Cardiac muscle cell (in vitro differentiated cells and primary cell): ENCODE measurements at regions not wholly inside any gene's neighbourhood (a gene's known extent, or its start where the extent isn't known, plus 50 kb on each side); places are given as distances from the start of the nearest gene placed in this dataset.
"Not testable (repeated sequence)": the region's sequence is repeated elsewhere in the genome, so short reads cannot be mapped to it uniquely, and the experiment has no call there.

ENCODE experiments used
- DNase-seq, 2 donors: peaks; one replicate each; pipeline versions ENCODE4 v3.0.0 to v3.0.0-alpha.2; 2010 to 2017; ENCODE audit warnings: low read depth in 1 of 2, low spot score in 1 of 2
- H3K27ac ChIP-seq: fragments of 200-600 bp; sonication (generic); 2 replicates; pipeline ENCODE4 v1.5.1; 2016
- H3K27me3 ChIP-seq: fragments of 200-600 bp; sonication (generic); 2 replicates; pipeline ENCODE4 v1.6.0; 2016; ENCODE audit warnings: control low read depth
- H3K36me3 ChIP-seq: fragments of 200-600 bp; sonication (generic); 2 replicates; pipeline ENCODE4 v1.5.1; 2016; ENCODE audit warnings: control low read depth
- H3K4me1 ChIP-seq: fragments of 200-600 bp; sonication (generic); 2 replicates; pipeline ENCODE4 v1.8.1; 2017; ENCODE audit warnings: low read depth, mild to moderate bottlenecking, mixed run types
- H3K4me3 ChIP-seq: fragments of 200-600 bp; sonication (generic); 2 replicates; pipeline ENCODE4 v1.5.1; 2016; ENCODE audit warnings: mild to moderate bottlenecking
- H3K9me3 ChIP-seq: fragments of 200-600 bp; sonication (generic); 2 replicates; pipeline ENCODE4 v1.5.1; 2017; ENCODE audit warnings: low read depth, mild to moderate bottlenecking, control low read depth
- TF ChIP-seq, protein P1 (sequence below): IDR thresholded peaks from 2 replicates; pipeline ENCODE4 v1.5.1; 2012; ENCODE audit warnings: low read depth, mild to moderate bottlenecking, low read length

DNA sequence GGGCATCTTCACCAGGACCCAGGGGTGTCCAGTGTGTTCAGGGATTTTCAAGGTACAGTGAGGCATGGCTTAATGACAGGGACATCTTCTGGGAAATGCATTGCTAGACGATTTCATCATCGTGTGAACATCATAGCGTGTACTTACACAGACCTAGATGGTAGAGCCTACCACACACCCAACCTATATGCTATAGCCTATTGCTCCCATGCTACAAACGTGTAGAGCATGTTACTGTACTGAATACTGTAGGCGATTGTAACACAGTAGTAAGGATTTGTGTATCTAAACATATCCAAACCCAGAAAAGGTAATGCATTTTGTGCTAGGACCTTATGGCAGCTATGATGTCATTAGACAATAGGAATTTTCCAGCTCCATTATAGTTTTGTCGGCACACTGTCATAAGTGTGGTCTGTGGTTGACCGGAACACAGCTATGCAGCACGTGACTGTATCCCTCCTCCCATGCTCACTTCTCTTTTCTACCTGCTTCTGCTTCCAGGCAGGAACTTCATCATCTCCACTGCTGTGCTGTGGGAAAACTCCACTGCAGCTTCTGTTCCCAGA lies 416.2 kb upstream of the NFE2L3 start:
- H3K27me3 ChIP-seq = no peaks in the 10 kb centered on the region
- H3K4me3 ChIP-seq = no peak overlapping the region
- no peaks in the 10 kb centered on the region for H3K9me3 ChIP-seq
- H3K36me3 ChIP-seq = no peaks in the 10 kb centered on the region
- no peak for DNase-seq
- H3K27ac ChIP-seq = no peak overlapping the region
- TF ChIP-seq, protein P1, sequence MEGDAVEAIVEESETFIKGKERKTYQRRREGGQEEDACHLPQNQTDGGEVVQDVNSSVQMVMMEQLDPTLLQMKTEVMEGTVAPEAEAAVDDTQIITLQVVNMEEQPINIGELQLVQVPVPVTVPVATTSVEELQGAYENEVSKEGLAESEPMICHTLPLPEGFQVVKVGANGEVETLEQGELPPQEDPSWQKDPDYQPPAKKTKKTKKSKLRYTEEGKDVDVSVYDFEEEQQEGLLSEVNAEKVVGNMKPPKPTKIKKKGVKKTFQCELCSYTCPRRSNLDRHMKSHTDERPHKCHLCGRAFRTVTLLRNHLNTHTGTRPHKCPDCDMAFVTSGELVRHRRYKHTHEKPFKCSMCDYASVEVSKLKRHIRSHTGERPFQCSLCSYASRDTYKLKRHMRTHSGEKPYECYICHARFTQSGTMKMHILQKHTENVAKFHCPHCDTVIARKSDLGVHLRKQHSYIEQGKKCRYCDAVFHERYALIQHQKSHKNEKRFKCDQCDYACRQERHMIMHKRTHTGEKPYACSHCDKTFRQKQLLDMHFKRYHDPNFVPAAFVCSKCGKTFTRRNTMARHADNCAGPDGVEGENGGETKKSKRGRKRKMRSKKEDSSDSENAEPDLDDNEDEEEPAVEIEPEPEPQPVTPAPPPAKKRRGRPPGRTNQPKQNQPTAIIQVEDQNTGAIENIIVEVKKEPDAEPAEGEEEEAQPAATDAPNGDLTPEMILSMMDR = no peak
- H3K4me1 ChIP-seq = peaks cover 11% of the 10 kb centered on the region

DNA sequence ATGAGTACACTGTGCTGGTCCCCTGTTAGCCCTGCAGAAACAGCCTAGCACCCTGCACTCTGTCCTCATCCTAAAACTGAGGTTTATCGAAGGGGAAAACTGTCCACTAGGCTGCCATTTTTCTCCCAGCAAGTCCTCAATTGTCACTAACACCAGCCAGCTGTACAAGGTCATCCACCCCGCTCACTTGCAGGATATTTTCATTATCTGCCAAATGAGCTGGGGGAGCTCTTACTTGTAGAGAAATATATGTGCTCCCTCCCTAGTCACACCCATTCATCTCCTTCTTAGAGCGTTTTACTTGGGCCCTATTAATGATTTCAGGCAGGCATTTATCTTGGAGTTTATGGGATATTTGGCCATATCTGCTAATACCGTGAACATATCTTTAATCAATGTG lies 413.5 kb upstream of the NFE2L3 start:
- DNase-seq = no peak
- H3K27me3 ChIP-seq = no peaks in the 10 kb centered on the region
- TF ChIP-seq, protein P1 = no peak
- H3K9me3 ChIP-seq = no peaks in the 10 kb centered on the region
- H3K4me3 ChIP-seq = no peak overlapping the region
- H3K27ac ChIP-seq = no peak overlapping the region
- H3K36me3 ChIP-seq = no peaks in the 10 kb centered on the region
- peaks cover 18% of the 10 kb centered on the region for H3K4me1 ChIP-seq

GRCh38 chr7:25739143-25739542 lies 412.9 kb upstream of the NFE2L3 start:
- peaks cover 18% of the 10 kb centered on the region for H3K4me1 ChIP-seq
- no peaks in the 10 kb centered on the region for H3K9me3 ChIP-seq
- no peaks in the 10 kb centered on the region for H3K36me3 ChIP-seq
- TF ChIP-seq, protein P1 = no peak
- no peak for DNase-seq
- no peak overlapping the region for H3K4me3 ChIP-seq
- no peaks in the 10 kb centered on the region for H3K27me3 ChIP-seq
- H3K27ac ChIP-seq = no peak overlapping the region

DNA sequence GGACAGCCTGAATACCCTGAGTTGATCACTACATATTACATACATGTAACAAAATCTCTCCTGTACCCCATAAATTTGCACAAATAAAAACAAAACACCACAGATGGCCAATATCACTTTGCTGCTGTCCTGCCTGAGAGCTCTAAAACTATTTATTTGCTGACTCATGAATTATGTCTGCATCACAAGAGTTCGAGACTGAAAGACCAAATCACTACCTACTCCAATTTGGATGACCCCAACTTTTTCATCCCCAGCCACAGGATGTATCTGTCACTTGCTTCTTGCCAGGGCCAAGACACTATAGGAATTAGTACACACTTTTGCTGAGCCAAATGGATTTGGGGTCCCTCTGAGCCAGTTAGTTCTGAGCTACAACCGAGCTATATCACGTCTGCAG lies 409.7 kb upstream of the NFE2L3 start:
- Histone ChIP-seq H3K9me3 (no peaks in the 10 kb centered on the region), H3K36me3 (no peaks in the 10 kb centered on the region), H3K4me3 (no peak overlapping the region), H3K27me3 (no peaks in the 10 kb centered on the region), H3K4me1 (peaks cover 8% of the 10 kb centered on the region), H3K27ac (no peak overlapping the region)
- TF ChIP-seq, protein P1 = no peak
- DNase-seq = no peak

GRCh38 chr7:25743670-25744451 lies 408.1 kb upstream of the NFE2L3 start:
- not testable (repeated sequence) for H3K36me3 ChIP-seq, H3K4me1 ChIP-seq, H3K4me3 ChIP-seq, DNase-seq, H3K27me3 ChIP-seq, H3K9me3 ChIP-seq, H3K27ac ChIP-seq

DNA sequence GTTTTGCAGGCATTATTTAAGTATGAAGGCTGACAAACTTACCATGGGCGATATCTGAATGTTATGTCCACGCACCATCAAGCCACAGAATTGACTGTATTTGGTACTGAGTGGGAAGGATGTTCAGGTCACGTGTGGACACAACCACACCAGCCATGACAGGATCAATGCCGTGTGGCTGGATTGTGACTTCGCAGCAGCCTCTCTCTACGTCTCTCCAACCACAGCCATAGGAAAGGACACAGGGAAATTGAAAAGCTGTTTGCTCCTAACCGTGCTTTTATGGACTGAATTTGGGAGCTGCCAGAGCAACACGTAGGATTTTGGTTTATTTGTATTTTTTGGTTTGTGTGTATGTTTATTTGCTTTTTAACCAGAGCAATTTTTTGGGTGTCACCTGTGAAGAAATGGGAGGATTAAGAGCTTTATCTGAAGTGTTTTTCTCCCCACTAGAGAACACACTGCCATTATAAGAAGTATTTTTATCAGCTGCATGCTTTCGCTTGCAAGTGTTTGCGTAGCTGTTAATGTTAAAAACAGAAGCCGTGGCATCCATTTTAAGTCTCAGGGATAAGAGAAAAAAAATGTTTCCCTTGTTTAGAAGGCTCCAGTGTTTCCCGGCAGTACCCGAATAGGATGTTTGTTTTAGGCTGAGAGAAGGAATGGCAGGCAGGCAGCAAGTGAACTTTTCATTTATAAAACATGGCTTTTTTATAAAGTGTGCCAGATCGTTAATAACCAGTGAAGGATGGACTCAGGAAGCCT lies 401.1 kb upstream of the NFE2L3 start:
- Histone ChIP-seq H3K36me3 (no peaks in the 10 kb centered on the region), H3K4me1 (peaks cover 39% of the 10 kb centered on the region), H3K9me3 (no peaks in the 10 kb centered on the region), H3K4me3 (no peak overlapping the region), H3K27me3 (no peaks in the 10 kb centered on the region), H3K27ac (peak overlapping the region; percentile 88)
- TF ChIP-seq, protein P1 = no peak
- peak in 1 of 2 donors; percentile 9 for DNase-seq
